ENCODE measurements at regions not wholly inside any gene's neighbourhood (a gene's known extent, or its start where the extent isn't known, plus 50 kb on each side); places are given as distances from the start of the nearest gene placed in this dataset.

- no peak for TF ChIP-seq CTCF (IDR thresholded peaks at IDR 0.05; ENCODE audit: low read depth, low read length)
- H3K4me3 ChIP-seq (ENCODE audit: low read depth, low read length), result no peak overlapping the region
Observed at GRCh38 chr3:23029001-23029400, 174.1 kb upstream of the UBE2E2 start.

GRCh38 chr3:23035927-23036640 lies 167.0 kb upstream of the UBE2E2 start:
- TF ChIP-seq CTCF (IDR thresholded peaks at IDR 0.05; ENCODE audit: low read depth, low read length), result no peak
- no peak overlapping the region for H3K4me3 ChIP-seq (ENCODE audit: low read depth, low read length)

GRCh38 chr3:23036728-23037127 lies 166.4 kb upstream of the UBE2E2 start:
- no peak overlapping the region for H3K4me3 ChIP-seq (ENCODE audit: low read depth, low read length)
- TF ChIP-seq CTCF (IDR thresholded peaks at IDR 0.05; ENCODE audit: low read depth, low read length), result no peak

- no peak overlapping the region for H3K4me3 ChIP-seq (ENCODE audit: low read depth, low read length)
- no peak for TF ChIP-seq CTCF (IDR thresholded peaks at IDR 0.05; ENCODE audit: low read depth, low read length)
Observed at GRCh38 chr3:23038471-23038870, 164.7 kb upstream of the UBE2E2 start.

- no peak for TF ChIP-seq CTCF (IDR thresholded peaks at IDR 0.05; ENCODE audit: low read depth, low read length)
Observed at GRCh38 chr3:23041918-23042696, 161.0 kb upstream of the UBE2E2 start.

GRCh38 chr3:23044463-23044862 lies 158.7 kb upstream of the UBE2E2 start:
- no peak for TF ChIP-seq CTCF (IDR thresholded peaks at IDR 0.05; ENCODE audit: low read depth, low read length)
- H3K4me3 ChIP-seq (ENCODE audit: low read depth, low read length), result no peak overlapping the region

More at GRCh38 chr3:23041918-23042696, 161.0 kb upstream of the UBE2E2 start:
- H3K4me3 ChIP-seq (ENCODE audit: low read depth, low read length), result no peak overlapping the region

- H3K4me3 ChIP-seq (ENCODE audit: low read depth, low read length), result no peak overlapping the region
- TF ChIP-seq CTCF (IDR thresholded peaks at IDR 0.05; ENCODE audit: low read depth, low read length), result no peak
Observed at GRCh38 chr3:23046536-23046935, 156.6 kb upstream of the UBE2E2 start.

Measured in WI38 (cell line).